HEK293 (cell line): ENCODE measurements at regions not wholly inside any gene's neighbourhood (a gene's known extent, or its start where the extent isn't known, plus 50 kb on each side); places are given as distances from the start of the nearest gene placed in this dataset.

Source experiments
- CTCF ChIA-PET: fragments of 350-600 bp; formaldehyde crosslinking; extraction: SDS; loops from one replicate; lab custom pipeline; 2021; ENCODE audit warnings: antibody characterized with exemption; lab: Yijun Ruan, JAX
- POLR2A ChIA-PET: fragments of 300-600 bp; formaldehyde crosslinking; extraction: SDS; loops from one replicate; lab custom pipeline; 2020; ENCODE audit warnings: antibody characterized with exemption, inconsistent platforms; lab: Yijun Ruan, JAX
- H3K27ac ChIP-seq: fragments of 200-500 bp; sonication (Bioruptor generic); 2 replicates; pipeline ENCODE4 v1.5.1; 2014; ENCODE audit warnings: low read depth, low read length, control low read depth, inconsistent platforms; ENCODE audit errors: extremely low read depth
- H3K36me3 ChIP-seq, 2 experiments: fragments of 200-500 bp in 1 of 2; sonication (Bioruptor generic) in 1 of 2; 1 replicate in 1 of 2; 2 replicates in 1 of 2; pipeline ENCODE4 v1.5.1; 2014 to 2017; ENCODE audit warnings: inconsistent platforms in 2 of 2, low read length in 2 of 2; ENCODE audit not compliant: control insufficient read depth in 2 of 2, insufficient read depth in 1 of 2
- H3K4me1 ChIP-seq: fragments of 200-500 bp; sonication (Bioruptor generic); 2 replicates; pipeline ENCODE4 v1.5.1; 2014; ENCODE audit warnings: mild to moderate bottlenecking, low read length, inconsistent platforms; ENCODE audit not compliant: control insufficient read depth, insufficient read depth
- H3K4me3 ChIP-seq: 2 replicates; pipeline ENCODE4 v1.5.1; 2011; ENCODE audit warnings: low read depth, mild to moderate bottlenecking, control low read depth, low read length, moderate library complexity
- H3K9me3 ChIP-seq: fragments of 200-500 bp; sonication (Bioruptor generic); 2 replicates; pipeline ENCODE4 v1.5.1; 2014; ENCODE audit warnings: low read depth, low read length, inconsistent platforms; ENCODE audit not compliant: control insufficient read depth, insufficient read depth
- ATF2 ChIP-seq: fragments of 450-650 bp; formaldehyde crosslinking; IDR thresholded peaks from 2 replicates; pipeline ENCODE4 v1.5.1; 2016; ENCODE audit warnings: missing biosample characterization, missing genetic modification characterization, low read depth
- BCL11A ChIP-seq: fragments of 450-650 bp; formaldehyde crosslinking; IDR thresholded peaks from 2 replicates; pipeline ENCODE4 v1.5.1; 2016; ENCODE audit warnings: low read depth, missing biosample characterization, missing genetic modification characterization
- GLI2 ChIP-seq: fragments of 450-650 bp; formaldehyde crosslinking; IDR thresholded peaks from 2 replicates; pipeline ENCODE4; 2017; ENCODE audit warnings: missing biosample characterization, missing genetic modification characterization, low read depth, borderline replicate concordance
- OVOL3 ChIP-seq: fragments of 450-650 bp; formaldehyde crosslinking; IDR thresholded peaks from 2 replicates; pipeline ENCODE4 v1.5.1; 2016; ENCODE audit warnings: missing biosample characterization, missing genetic modification characterization
- YY2 ChIP-seq: fragments of 450-650 bp; formaldehyde crosslinking; IDR thresholded peaks from 2 replicates; pipeline ENCODE4 v1.5.1; 2016; ENCODE audit warnings: missing biosample characterization, missing genetic modification characterization
- ZBTB48 ChIP-seq: fragments of 450-650 bp; formaldehyde crosslinking; IDR thresholded peaks from 2 replicates; pipeline ENCODE4 v1.5.1; 2016; ENCODE audit warnings: missing biosample characterization, missing genetic modification characterization
- ZBTB7A ChIP-seq: fragments of 450-650 bp; formaldehyde crosslinking; IDR thresholded peaks from 2 replicates; pipeline ENCODE4 v1.5.1; 2016; ENCODE audit warnings: low read depth, missing biosample characterization, missing genetic modification characterization
- ZNF146 ChIP-seq: fragments of 450-650 bp; formaldehyde crosslinking; IDR thresholded peaks from 2 replicates; pipeline ENCODE4 v1.5.1; 2016; ENCODE audit warnings: missing biosample characterization, missing genetic modification characterization
- ZNF18 ChIP-seq: fragments of 450-650 bp; formaldehyde crosslinking; IDR thresholded peaks from 2 replicates; pipeline ENCODE4 v1.5.1; 2016; ENCODE audit warnings: missing biosample characterization, missing genetic modification characterization
- ZNF214 ChIP-seq: fragments of 450-650 bp; formaldehyde crosslinking; IDR thresholded peaks from 2 replicates; pipeline ENCODE4 v1.5.1; 2017; ENCODE audit warnings: missing biosample characterization, mild to moderate bottlenecking, missing genetic modification characterization, borderline replicate concordance
- ZNF302 ChIP-seq: fragments of 450-650 bp; formaldehyde crosslinking; IDR thresholded peaks from 2 replicates; pipeline ENCODE4 v1.5.1; 2016; ENCODE audit warnings: missing biosample characterization, missing genetic modification characterization, low read depth
- ZNF311 ChIP-seq: fragments of 450-650 bp; formaldehyde crosslinking; IDR thresholded peaks from 2 replicates; pipeline ENCODE4 v1.5.1; 2017; ENCODE audit warnings: missing biosample characterization, missing genetic modification characterization, borderline replicate concordance
- ZNF391 ChIP-seq: fragments of 450-650 bp; formaldehyde crosslinking; IDR thresholded peaks from 2 replicates; pipeline ENCODE4 v1.5.1; 2016; ENCODE audit warnings: low read depth, missing biosample characterization, missing genetic modification characterization, borderline replicate concordance
- ZNF426 ChIP-seq: fragments of 450-650 bp; formaldehyde crosslinking; IDR thresholded peaks from 2 replicates; pipeline ENCODE4 v1.5.1; 2017; ENCODE audit warnings: missing biosample characterization, missing genetic modification characterization, mild to moderate bottlenecking, inconsistent platforms, moderate library complexity
- ZNF473 ChIP-seq: fragments of 450-650 bp; formaldehyde crosslinking; IDR thresholded peaks from 2 replicates; pipeline ENCODE4 v1.5.1; 2017; ENCODE audit warnings: missing biosample characterization, missing genetic modification characterization
- ZNF518A ChIP-seq: fragments of 450-650 bp; formaldehyde crosslinking; conservative IDR thresholded peaks from 2 replicates; pipeline ENCODE4 v1.5.1; 2016; ENCODE audit warnings: low read depth, missing biosample characterization, missing genetic modification characterization
- ZNF521 ChIP-seq: fragments of 450-650 bp; formaldehyde crosslinking; IDR thresholded peaks from 2 replicates; pipeline ENCODE4 v1.5.1; 2017; ENCODE audit warnings: missing biosample characterization, mild to moderate bottlenecking, missing genetic modification characterization
- ZNF580 ChIP-seq: fragments of 450-650 bp; formaldehyde crosslinking; IDR thresholded peaks from 2 replicates; pipeline ENCODE4 v1.5.1; 2016; ENCODE audit warnings: missing biosample characterization, missing genetic modification characterization
- ZNF654 ChIP-seq: fragments of 450-650 bp; formaldehyde crosslinking; IDR thresholded peaks from 2 replicates; pipeline ENCODE4 v1.5.1; 2016; ENCODE audit warnings: low read depth, missing biosample characterization, missing genetic modification characterization
- ZNF660 ChIP-seq: fragments of 450-650 bp; IDR thresholded peaks from 2 replicates; pipeline ENCODE4 v1.5.1; 2018; ENCODE audit warnings: missing biosample characterization, mild to moderate bottlenecking, missing genetic modification characterization
- ZNF677 ChIP-seq: fragments of 450-650 bp; IDR thresholded peaks from 2 replicates; pipeline ENCODE4 v1.5.0; 2018; ENCODE audit warnings: missing biosample characterization, mild to moderate bottlenecking, missing genetic modification characterization, moderate library complexity
- ZNF704 ChIP-seq: fragments of 450-650 bp; formaldehyde crosslinking; IDR thresholded peaks from 2 replicates; pipeline ENCODE4 v1.5.1; 2016; ENCODE audit warnings: missing biosample characterization, missing genetic modification characterization
- ZNF76 ChIP-seq: fragments of 450-650 bp; formaldehyde crosslinking; IDR thresholded peaks from 2 replicates; pipeline ENCODE4; 2016; ENCODE audit warnings: low read depth, missing biosample characterization, missing genetic modification characterization, borderline replicate concordance
- ZNF792 ChIP-seq: fragments of 450-650 bp; formaldehyde crosslinking; IDR thresholded peaks from 2 replicates; pipeline ENCODE4 v1.5.1; 2016; ENCODE audit warnings: missing biosample characterization, missing genetic modification characterization
- ZSCAN23 ChIP-seq: fragments of 450-650 bp; formaldehyde crosslinking; IDR thresholded peaks from 2 replicates; pipeline ENCODE4 v1.5.1; 2016; ENCODE audit warnings: missing biosample characterization, missing genetic modification characterization

GRCh38 chr6:53439556-53439955 lies 90.8 kb upstream of the ELOVL5 start:
- no peak for TF ChIP-seq GLI2 (tag by site-specific recombination)
- no peak for TF ChIP-seq YY2 (tag by site-specific recombination)
- TF ChIP-seq ZNF311 (tag by site-specific recombination): no peak
- no peak for TF ChIP-seq ZNF518A (tag by site-specific recombination)
- TF ChIP-seq ZNF391 (tag by site-specific recombination): no peak
- no peak for TF ChIP-seq ZNF792 (tag by site-specific recombination)
- no peak for TF ChIP-seq ZBTB7A (tag by site-specific recombination)
- no peak for TF ChIP-seq ZSCAN23 (tag by site-specific recombination)
- TF ChIP-seq ZNF18: no peak
- no peak for TF ChIP-seq ZNF677
- TF ChIP-seq ZNF580 (tag by site-specific recombination): no peak
- Histone ChIP-seq H3K4me3 (no peak overlapping the region), H3K36me3 (no peaks in the 10 kb centered on the region), H3K9me3 (no peaks in the 10 kb centered on the region), H3K4me1 (no peaks in the 10 kb centered on the region), H3K27ac (no peak overlapping the region)
- ChIA-PET CTCF (interaction anchor here (0.7 to 6.5 kb wide), 10 partner anchors 9 to 712 kb away, joined by 3 to 104 read pairs (median 4); no protein-coding TSS in a partner anchor), POLR2A (interaction anchor here (1.2 kb wide), 1 partner anchor 91 kb away, joined by 3 read pairs; no protein-coding TSS in a partner anchor)

- H3K4me1 ChIP-seq: no peaks in the 10 kb centered on the region
- H3K4me3 ChIP-seq: no peak overlapping the region
- CTCF ChIA-PET: interaction anchor here (0.5 to 6.5 kb wide), 42 partner anchors 10 to 1034 kb away, joined by 3 to 104 read pairs (median 4); partner anchors contain the start of gene ELOVL5
- no peak overlapping the region for H3K27ac ChIP-seq
- H3K36me3 ChIP-seq: no peaks in the 10 kb centered on the region
- POLR2A ChIA-PET: no interaction called here
- no peaks in the 10 kb centered on the region for H3K9me3 ChIP-seq
- peak; percentile 97 for TF ChIP-seq ZNF654
- peak; percentile 87 for TF ChIP-seq ZNF660 (tag by site-specific recombination)
- TF ChIP-seq ZNF704 (tag by site-specific recombination): no peak
- TF ChIP-seq ZNF521: no peak
- TF ChIP-seq ZNF473 (tag by site-specific recombination): no peak
- no peak for TF ChIP-seq ZNF214 (tag by site-specific recombination)
- no peak for TF ChIP-seq OVOL3 (tag by site-specific recombination)
- TF ChIP-seq ZBTB48 (tag by site-specific recombination): no peak
- TF ChIP-seq BCL11A: no peak
- no peak for TF ChIP-seq ZNF302 (tag by site-specific recombination)
- TF ChIP-seq ZNF76: no peak
- TF ChIP-seq ATF2 (tag by site-specific recombination): 0 out of 2 replicates have a peak, but pooled peaks have one; percentile 4
- no peak for TF ChIP-seq ZNF426 (tag by site-specific recombination)
- TF ChIP-seq ZNF146 (tag by site-specific recombination): no peak
Measured at GRCh38 chr6:53437557-53438202, 88.9 kb upstream of the ELOVL5 start.
